NCI-H146 (cell line): ENCODE measurements at regions not wholly inside any gene's neighbourhood (a gene's known extent, or its start where the extent isn't known, plus 50 kb on each side); places are given as distances from the start of the nearest gene placed in this dataset.
"Not testable (repeated sequence)": the region's sequence is repeated elsewhere in the genome, so short reads cannot be mapped to it uniquely, and the experiment has no call there.

Experiments used
- DNase-seq: peaks from one replicate; lab custom pipeline; 2025; lab: John Stamatoyannopoulos, UW

GRCh38 chr5:124963236-124963919 is 216.9 kb upstream of the ZNF608 start:
- no peak for DNase-seq

- DNase-seq = not testable (repeated sequence)
Measured at GRCh38 chr5:124966741-124967140, 220.3 kb upstream of the ZNF608 start.

DNA sequence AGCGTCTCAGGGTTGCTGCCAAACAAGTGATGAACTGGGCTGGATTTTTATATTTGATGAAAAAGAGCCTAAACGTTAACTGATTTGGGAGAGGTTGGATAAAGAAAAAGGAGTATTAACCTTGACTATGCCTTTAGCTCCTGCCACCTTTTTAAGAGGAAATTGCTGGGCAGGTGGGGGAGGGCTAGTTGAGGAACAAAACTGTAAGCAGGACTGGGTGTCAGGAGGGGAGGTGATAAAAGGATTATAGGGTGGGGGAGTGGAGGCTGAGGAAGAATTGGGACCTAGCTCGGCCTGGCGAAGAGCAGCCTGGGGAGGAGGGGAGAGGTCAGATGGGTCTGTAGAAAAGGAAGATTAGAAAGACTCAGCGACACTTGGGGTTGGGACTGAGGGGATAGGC is 223.9 kb upstream of the ZNF608 start:
- DNase-seq = not testable (repeated sequence)

GRCh38 chr5:124972703-124973102 is 226.3 kb upstream of the ZNF608 start:
- DNase-seq = no peak

- DNase-seq = no peak
Measured at GRCh38 chr5:124973661-124974060, 227.2 kb upstream of the ZNF608 start.

GRCh38 chr5:124976086-124976485 is 229.6 kb upstream of the ZNF608 start:
- DNase-seq = no peak

- peak; percentile 57 for DNase-seq
Measured at GRCh38 chr5:124979251-124979650, 232.8 kb upstream of the ZNF608 start.

DNA sequence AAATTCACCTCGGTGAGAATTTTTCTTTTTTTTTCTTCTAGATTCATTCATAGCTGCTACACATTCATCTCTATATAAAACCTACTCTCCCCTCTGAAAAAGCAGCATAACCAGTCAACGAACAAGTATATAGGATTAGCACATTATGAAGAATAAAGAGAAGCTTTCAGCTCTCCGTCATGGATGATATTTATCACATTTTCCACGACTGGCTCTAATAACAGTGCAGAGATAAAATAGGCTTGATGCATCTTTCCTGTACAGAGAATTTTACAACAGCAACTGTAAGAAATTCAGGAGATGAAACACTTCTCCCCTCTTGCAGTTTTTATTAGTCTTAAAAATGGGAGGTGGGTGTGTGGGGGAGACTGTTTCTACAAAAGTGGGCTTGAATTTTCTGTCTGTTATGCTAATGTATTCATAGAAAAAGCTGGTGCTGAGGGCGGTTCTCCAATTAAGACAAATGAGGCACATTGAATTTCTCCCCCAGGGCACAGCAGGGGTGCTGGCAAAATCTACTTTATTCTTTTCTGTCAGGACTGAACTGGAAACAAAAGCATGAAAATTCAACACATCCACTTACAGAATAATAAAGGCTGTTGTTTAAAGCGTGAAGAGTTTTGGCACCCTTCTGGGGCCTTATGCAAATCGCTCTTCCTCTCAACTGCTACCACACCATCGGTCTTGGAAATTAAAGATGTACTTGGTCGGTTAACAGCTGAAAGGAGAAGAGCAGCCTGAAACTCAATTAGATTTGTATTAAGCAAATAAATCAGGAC is 233.9 kb upstream of the ZNF608 start:
- peak; percentile 78 for DNase-seq

GRCh38 chr5:124981901-124982300 is 235.5 kb upstream of the ZNF608 start:
- no peak for DNase-seq

- DNase-seq = no peak
Measured at GRCh38 chr5:124986170-124986569, 239.7 kb upstream of the ZNF608 start.

DNA sequence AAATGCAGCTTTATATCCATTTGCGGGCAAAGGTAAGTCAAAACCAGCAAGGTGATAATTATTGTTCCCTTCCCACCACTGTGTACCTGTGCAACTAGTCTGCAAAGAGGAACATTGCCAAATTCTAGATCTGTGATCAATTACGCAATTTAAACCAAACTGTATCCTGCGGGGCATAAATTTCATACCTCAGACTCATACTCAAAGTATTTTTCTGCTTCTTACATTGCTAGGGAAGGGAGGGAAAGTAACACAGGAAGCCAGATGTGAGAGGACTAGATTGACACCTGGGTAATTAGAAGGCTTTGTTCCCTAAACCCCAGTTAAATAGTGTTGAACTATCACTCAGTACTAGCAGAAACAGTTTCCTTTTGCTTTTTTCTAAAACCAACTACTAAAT is 240.2 kb upstream of the ZNF608 start:
- DNase-seq = no peak

DNA sequence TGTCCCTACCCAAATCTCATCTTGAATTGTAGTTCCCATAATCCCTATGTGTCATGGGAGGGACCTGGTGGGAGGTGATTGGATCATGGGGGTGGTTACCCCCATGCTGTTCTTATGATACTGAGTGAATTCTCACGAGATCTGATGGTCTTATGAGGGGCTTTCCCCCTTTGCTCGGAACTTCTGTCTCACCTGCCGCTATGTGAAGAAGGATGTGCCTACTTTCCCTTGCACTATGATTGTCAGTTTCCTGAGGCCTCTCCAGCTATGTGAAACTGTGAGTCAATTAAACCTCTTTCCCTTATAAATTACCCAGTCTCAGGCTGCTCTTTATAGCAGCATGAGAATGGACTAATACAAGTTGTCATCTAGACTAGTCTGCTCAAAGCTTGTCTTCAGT is 241.3 kb upstream of the ZNF608 start:
- DNase-seq = not testable (repeated sequence)

GRCh38 chr5:124990723-124991122 is 244.3 kb upstream of the ZNF608 start:
- no peak for DNase-seq

DNA sequence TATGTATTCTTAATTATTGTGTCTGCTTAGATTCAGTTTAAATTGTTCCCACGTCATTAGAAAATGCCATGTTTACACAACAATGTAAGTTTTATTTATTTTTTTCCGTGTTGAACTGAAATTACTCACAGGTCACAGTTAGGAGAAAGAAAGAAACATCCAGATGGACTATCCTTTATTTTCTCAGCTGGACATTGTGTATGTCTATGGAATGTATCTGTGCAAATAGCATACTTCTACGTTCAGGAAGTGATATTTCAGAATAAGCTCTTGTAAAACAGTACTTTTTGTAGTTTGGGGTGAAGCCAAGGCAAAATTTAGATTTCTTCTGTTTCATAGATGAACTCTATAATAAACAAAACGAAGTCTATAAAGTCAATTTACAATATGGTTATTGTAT is 249.0 kb upstream of the ZNF608 start:
- DNase-seq = no peak

GRCh38 chr5:124996023-124996763 is 249.8 kb upstream of the ZNF608 start:
- no peak for DNase-seq

GRCh38 chr5:124996764-124997077 is 250.3 kb upstream of the ZNF608 start:
- DNase-seq = no peak

- DNase-seq = no peak
Measured at GRCh38 chr5:124997186-124997893, 250.9 kb upstream of the ZNF608 start.

DNA sequence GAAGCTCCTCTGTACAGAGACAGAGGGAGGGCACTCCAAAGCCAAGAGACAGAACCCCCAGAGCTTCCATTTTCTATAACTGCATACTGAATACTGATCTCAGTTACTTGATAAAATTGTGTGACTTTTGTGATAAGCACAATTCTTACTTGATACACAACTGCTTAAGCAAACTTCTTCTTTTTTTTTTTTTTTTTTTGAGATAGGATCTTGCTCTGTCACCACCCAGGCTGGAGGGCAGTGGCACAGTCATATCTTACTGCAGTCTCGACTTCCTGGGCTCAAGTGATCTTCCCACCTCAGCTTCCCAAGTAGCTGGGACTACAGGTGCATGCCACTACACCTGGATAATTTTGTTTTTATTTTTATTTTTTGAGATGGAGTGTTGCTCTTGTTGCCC is 252.1 kb upstream of the ZNF608 start:
- no peak for DNase-seq

GRCh38 chr5:125002727-125003598 is 256.5 kb upstream of the ZNF608 start:
- DNase-seq = peak; percentile 16

DNA sequence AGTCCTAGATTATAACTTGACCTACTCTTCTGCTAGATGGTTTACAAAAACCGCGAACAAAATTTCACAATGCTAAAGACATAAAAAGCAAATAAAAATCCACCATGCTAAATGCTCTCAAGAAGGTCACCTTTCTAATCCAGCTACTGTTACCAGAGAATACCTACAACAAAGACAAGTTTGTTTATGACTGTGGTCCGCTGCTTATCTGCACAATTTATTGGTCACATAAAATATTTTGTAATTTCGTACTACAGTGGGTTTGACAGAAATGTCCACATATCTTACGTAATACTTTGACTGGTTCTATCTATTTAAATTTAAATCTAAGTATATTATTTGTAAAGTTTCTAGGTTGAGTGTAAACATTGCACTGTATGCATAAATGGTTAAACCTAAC is 257.6 kb upstream of the ZNF608 start:
- DNase-seq = no peak

- peak; percentile 13 for DNase-seq
Measured at GRCh38 chr5:125005266-125005665, 258.8 kb upstream of the ZNF608 start.
